ENCODE measurements at regions not wholly inside any gene's neighbourhood (a gene's known extent, or its start where the extent isn't known, plus 50 kb on each side); places are given as distances from the start of the nearest gene placed in this dataset.

- DNase-seq (ENCODE audit: extremely low read depth, low read depth, low spot score), result no peak
Measured at GRCh38 chr5:143665866-143666265, 146.1 kb upstream of the HMHB1 start.

GRCh38 chr5:143664623-143665022 lies 147.3 kb upstream of the HMHB1 start:
- no peak for DNase-seq (ENCODE audit: extremely low read depth, low read depth, low spot score)

GRCh38 chr5:143663872-143664271 lies 148.1 kb upstream of the HMHB1 start:
- DNase-seq (ENCODE audit: extremely low read depth, low read depth, low spot score), result no peak

GRCh38 chr5:143662020-143662419 lies 149.9 kb upstream of the HMHB1 start:
- no peak for DNase-seq (ENCODE audit: extremely low read depth, low read depth, low spot score)

- DNase-seq (ENCODE audit: extremely low read depth, low read depth, low spot score), result no peak
Measured at GRCh38 chr5:143660625-143661024, 151.3 kb upstream of the HMHB1 start.

GRCh38 chr5:143659599-143660238 lies 152.2 kb upstream of the HMHB1 start:
- DNase-seq (ENCODE audit: extremely low read depth, low read depth, low spot score), result no peak

- no peak for DNase-seq (ENCODE audit: extremely low read depth, low read depth, low spot score)
Measured at GRCh38 chr5:143658956-143659355, 153.0 kb upstream of the HMHB1 start.

- DNase-seq (ENCODE audit: extremely low read depth, low read depth, low spot score), result no peak
Measured at GRCh38 chr5:143657647-143658285, 154.2 kb upstream of the HMHB1 start.

GRCh38 chr5:143653766-143654282 lies 158.1 kb upstream of the HMHB1 start:
- DNase-seq (ENCODE audit: extremely low read depth, low read depth, low spot score), result no peak

GRCh38 chr5:143653256-143653655 lies 158.7 kb upstream of the HMHB1 start:
- no peak for DNase-seq (ENCODE audit: extremely low read depth, low read depth, low spot score)

GRCh38 chr5:143652108-143652700 lies 159.8 kb upstream of the HMHB1 start:
- DNase-seq (ENCODE audit: extremely low read depth, low read depth, low spot score), result no peak

- DNase-seq (ENCODE audit: extremely low read depth, low read depth, low spot score), result no peak
Measured at GRCh38 chr5:143649937-143650621, 161.9 kb upstream of the HMHB1 start.

GRCh38 chr5:143648696-143649095 lies 163.3 kb upstream of the HMHB1 start:
- DNase-seq (ENCODE audit: extremely low read depth, low read depth, low spot score), result no peak

GRCh38 chr5:143646961-143647360 lies 165.0 kb upstream of the HMHB1 start:
- DNase-seq (ENCODE audit: extremely low read depth, low read depth, low spot score), result no peak

- DNase-seq (ENCODE audit: extremely low read depth, low read depth, low spot score), result no peak
Measured at GRCh38 chr5:143645356-143645755, 166.6 kb upstream of the HMHB1 start.

GRCh38 chr5:143644727-143645126 lies 167.2 kb upstream of the HMHB1 start:
- no peak for DNase-seq (ENCODE audit: extremely low read depth, low read depth, low spot score)

GRCh38 chr5:143642791-143643190 lies 169.2 kb upstream of the HMHB1 start:
- DNase-seq (ENCODE audit: extremely low read depth, low read depth, low spot score), result no peak

- no peak for DNase-seq (ENCODE audit: extremely low read depth, low read depth, low spot score)
Measured at GRCh38 chr5:143641549-143642355, 170.2 kb upstream of the HMHB1 start.

- DNase-seq (ENCODE audit: extremely low read depth, low read depth, low spot score), result no peak
Measured at GRCh38 chr5:143638654-143639053, 173.3 kb upstream of the HMHB1 start.

GRCh38 chr5:143636931-143637528 lies 174.9 kb upstream of the HMHB1 start:
- DNase-seq (ENCODE audit: extremely low read depth, low read depth, low spot score), result no peak
